Tibial nerve (tissue), 3 donors: ENCODE measurements at regions not wholly inside any gene's neighbourhood (a gene's known extent, or its start where the extent isn't known, plus 50 kb on each side); places are given as distances from the start of the nearest gene placed in this dataset.

Source experiments
- POLR2A ChIP-seq, 2 donors: fragments of 450-650 bp; IDR thresholded peaks; one replicate each; pipeline ENCODE4 v1.6.1; 2017; ENCODE audit warnings: antibody characterized with exemption in 2 of 2, mild to moderate bottlenecking in 2 of 2, moderate library complexity in 2 of 2
- TF ChIP-seq, protein P1 (sequence below), 5 experiments: fragments of 200-600 bp in 3 of 5; fragments of 450-650 bp in 2 of 5; sonication (generic) in 3 of 5; IDR thresholded peaks; one replicate each; pipeline ENCODE4 v1.5.1; 2016 to 2019; ENCODE audit warnings: antibody characterized with exemption in 5 of 5, mild to moderate bottlenecking in 3 of 5, moderate library complexity in 2 of 5

DNA sequence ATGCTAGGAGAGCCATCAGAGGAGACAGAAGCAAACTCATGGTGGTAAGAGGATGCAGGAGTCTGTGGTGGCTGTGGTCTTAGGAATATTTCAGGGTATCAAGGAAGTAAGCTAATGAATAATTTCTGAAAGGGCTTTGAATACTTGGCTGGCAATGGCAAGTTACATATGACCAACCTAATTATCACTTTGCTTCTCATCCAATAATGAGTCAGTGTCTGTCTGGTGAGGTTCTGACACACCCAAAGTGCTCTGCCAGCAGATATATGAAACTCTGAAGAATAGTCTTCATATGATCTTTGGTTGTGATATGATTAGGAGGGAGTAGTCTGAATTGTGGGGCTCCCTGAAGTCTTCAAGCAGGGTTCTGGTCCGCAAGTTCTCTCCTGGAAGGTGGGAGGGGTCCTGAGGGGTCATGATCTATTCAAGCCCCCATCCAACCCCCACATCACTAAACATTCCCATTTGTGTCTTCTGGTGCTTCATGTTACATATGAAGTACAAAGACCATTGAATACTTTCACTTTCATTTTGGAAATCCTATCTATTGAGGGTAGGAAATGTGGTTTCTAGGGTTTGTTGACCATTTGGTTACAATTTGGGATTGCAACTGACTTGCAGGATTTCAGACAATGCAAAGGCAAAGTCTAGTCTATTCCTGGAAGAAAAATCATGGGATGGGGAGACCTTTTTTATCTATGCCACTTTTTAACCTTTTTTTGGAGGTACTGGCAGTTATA, 199.9 kb upstream of the CDKN2B start:
- TF ChIP-seq, protein P1, sequence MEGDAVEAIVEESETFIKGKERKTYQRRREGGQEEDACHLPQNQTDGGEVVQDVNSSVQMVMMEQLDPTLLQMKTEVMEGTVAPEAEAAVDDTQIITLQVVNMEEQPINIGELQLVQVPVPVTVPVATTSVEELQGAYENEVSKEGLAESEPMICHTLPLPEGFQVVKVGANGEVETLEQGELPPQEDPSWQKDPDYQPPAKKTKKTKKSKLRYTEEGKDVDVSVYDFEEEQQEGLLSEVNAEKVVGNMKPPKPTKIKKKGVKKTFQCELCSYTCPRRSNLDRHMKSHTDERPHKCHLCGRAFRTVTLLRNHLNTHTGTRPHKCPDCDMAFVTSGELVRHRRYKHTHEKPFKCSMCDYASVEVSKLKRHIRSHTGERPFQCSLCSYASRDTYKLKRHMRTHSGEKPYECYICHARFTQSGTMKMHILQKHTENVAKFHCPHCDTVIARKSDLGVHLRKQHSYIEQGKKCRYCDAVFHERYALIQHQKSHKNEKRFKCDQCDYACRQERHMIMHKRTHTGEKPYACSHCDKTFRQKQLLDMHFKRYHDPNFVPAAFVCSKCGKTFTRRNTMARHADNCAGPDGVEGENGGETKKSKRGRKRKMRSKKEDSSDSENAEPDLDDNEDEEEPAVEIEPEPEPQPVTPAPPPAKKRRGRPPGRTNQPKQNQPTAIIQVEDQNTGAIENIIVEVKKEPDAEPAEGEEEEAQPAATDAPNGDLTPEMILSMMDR (IDR thresholded peaks at IDR 0.05), result no peak
- TF ChIP-seq POLR2A (IDR thresholded peaks at IDR 0.05), result no peak
